Sigmoid colon (tissue), 6 donors: ENCODE measurements at regions not wholly inside any gene's neighbourhood (a gene's known extent, or its start where the extent isn't known, plus 50 kb on each side); places are given as distances from the start of the nearest gene placed in this dataset.
"Not testable (repeated sequence)": the region's sequence is repeated elsewhere in the genome, so short reads cannot be mapped to it uniquely, and the experiment has no call there.

Experiments
- DNase-seq: peaks from one replicate; pipeline ENCODE4 v3.0.0-alpha.2; 2019
- H3K27ac ChIP-seq, 4 donors: fragments of 200-600 bp; sonication (generic); one replicate each; pipeline ENCODE4 v1.5.1; 2016 to 2019; ENCODE audit warnings: mild to moderate bottlenecking in 1 of 4
- H3K27me3 ChIP-seq, 3 donors: fragments of 200-600 bp; sonication (generic); one replicate each; pipeline ENCODE4 v1.5.1; 2019; ENCODE audit warnings: mild to moderate bottlenecking in 1 of 3
- H3K36me3 ChIP-seq, 4 donors: fragments of 200-600 bp; sonication (generic); one replicate each; pipeline ENCODE4 v1.5.1; 2016 to 2019
- H3K4me1 ChIP-seq, 4 donors: fragments of 200-600 bp; sonication (generic); one replicate each; pipeline ENCODE4 v1.5.1; 2017 to 2019
- H3K4me3 ChIP-seq, 4 donors: fragments of 200-600 bp; sonication (generic); one replicate each; pipeline ENCODE4 v1.5.1; 2017 to 2019; ENCODE audit warnings: mild to moderate bottlenecking in 2 of 4, moderate library complexity in 1 of 4
- H3K9me3 ChIP-seq, 4 donors: fragments of 200-600 bp in 3 of 4; sonication (generic) in 3 of 4; one replicate each; pipeline versions ENCODE4 v1.5.1 to v1.6.1; 2013 to 2019
- CTCF ChIP-seq, 4 experiments: fragments of 450-650 bp in 3 of 4; fragments of 200-600 bp in 1 of 4; IDR thresholded peaks; one replicate each; pipeline ENCODE4 v1.5.1; 2016 to 2019; ENCODE audit warnings: antibody characterized with exemption in 4 of 4, mild to moderate bottlenecking in 3 of 4, moderate library complexity in 2 of 4
- EP300 ChIP-seq, 4 donors: sonication (generic); formaldehyde crosslinking; IDR thresholded peaks; one replicate each; pipeline ENCODE4 v1.6.1; 2017; ENCODE audit warnings: antibody characterized with exemption in 4 of 4
- POLR2A ChIP-seq, 2 donors: fragments of 450-650 bp; IDR thresholded peaks; one replicate each; pipeline ENCODE4 v1.6.1; 2016; ENCODE audit warnings: antibody characterized with exemption in 2 of 2, mild to moderate bottlenecking in 2 of 2, moderate library complexity in 2 of 2
- POLR2AphosphoS5 ChIP-seq, 4 donors: sonication (generic); formaldehyde crosslinking; IDR thresholded peaks; one replicate each; pipeline ENCODE4 v1.6.1; 2017; ENCODE audit warnings: antibody characterized with exemption in 4 of 4
- WGBS, 2 donors: extraction: QIAGEN DNeasy Blood & Tissue Kit; methylation state at CpG; one replicate each; pipeline ENCODE4 v1.1.7; 2013; 5-methylcytosine and 5-hydroxymethylcytosine counted together
- intact Hi-C: fragments of 100-400 bp; cut with DNase I; formaldehyde crosslinking; loops from one replicate; pipeline ENCODE4 v1.15.1; 2023
- donor health status: healthy with polysubstance abuse.
- donor health status: healthy.

- H3K4me3 ChIP-seq: no peak overlapping the region
- intact Hi-C loops: no loop called here
- no peaks in the 10 kb centered on the region for H3K27me3 ChIP-seq
- no peaks in the 10 kb centered on the region for H3K4me1 ChIP-seq
- no peak for DNase-seq
- no peak overlapping the region for H3K27ac ChIP-seq
- H3K9me3 ChIP-seq: no peaks in the 10 kb centered on the region
- 63 to 76% methylated on average over 2 of the region's 2 CpGs for WGBS, 2 donors
- TF ChIP-seq POLR2A (IDR thresholded peaks at IDR 0.05) (no peak), POLR2AphosphoS5 (IDR thresholded peaks at IDR 0.05) (no peak), EP300 (IDR thresholded peaks at IDR 0.05) (no peak), CTCF (IDR thresholded peaks at IDR 0.05) (no peak)
- H3K36me3 ChIP-seq: no peaks in the 10 kb centered on the region
Measured at GRCh38 chr2:13819896-13820295, 812.6 kb upstream of the LRATD1 start.

- intact Hi-C loops: no loop called here
- DNase-seq: no peak
- H3K27me3 ChIP-seq: no peaks in the 10 kb centered on the region
- H3K4me1 ChIP-seq: no peaks in the 10 kb centered on the region
- 71 to 72% methylated on average over 4 of the region's 4 CpGs for WGBS, 2 donors
- no peaks in the 10 kb centered on the region for H3K36me3 ChIP-seq
- no peak overlapping the region for H3K27ac ChIP-seq
- no peak overlapping the region for H3K4me3 ChIP-seq
- TF ChIP-seq POLR2A (IDR thresholded peaks at IDR 0.05): no peak
- TF ChIP-seq CTCF (IDR thresholded peaks at IDR 0.05): no peak
- TF ChIP-seq EP300 (IDR thresholded peaks at IDR 0.05): no peak
- no peak for TF ChIP-seq POLR2AphosphoS5 (IDR thresholded peaks at IDR 0.05)
- H3K9me3 ChIP-seq: no peaks in the 10 kb centered on the region
Measured at GRCh38 chr2:13821255-13821880, 811.1 kb upstream of the LRATD1 start.

GRCh38 chr2:13822365-13822764 lies 810.2 kb upstream of the LRATD1 start:
- intact Hi-C loops: no loop called here

GRCh38 chr2:13826314-13826853 lies 806.1 kb upstream of the LRATD1 start:
- Histone ChIP-seq H3K4me1 (no peaks in the 10 kb centered on the region), H3K27me3 (no peaks in the 10 kb centered on the region), H3K9me3 (no peaks in the 10 kb centered on the region), H3K36me3 (no peaks in the 10 kb centered on the region), H3K27ac (no peak overlapping the region), H3K4me3 (no peak overlapping the region)
- 54 to 74% methylated on average over 5 of the region's 5 CpGs for WGBS, 2 donors
- intact Hi-C loops: no loop called here
- no peak for DNase-seq
- TF ChIP-seq EP300 (IDR thresholded peaks at IDR 0.05): no peak
- no peak for TF ChIP-seq POLR2AphosphoS5 (IDR thresholded peaks at IDR 0.05)
- no peak for TF ChIP-seq CTCF (IDR thresholded peaks at IDR 0.05)
- no peak for TF ChIP-seq POLR2A (IDR thresholded peaks at IDR 0.05)

More at GRCh38 chr2:13822365-13822764, 810.2 kb upstream of the LRATD1 start:
- H3K9me3 ChIP-seq: no peaks in the 10 kb centered on the region
- no peaks in the 10 kb centered on the region for H3K36me3 ChIP-seq
- H3K27ac ChIP-seq: no peak overlapping the region
- H3K4me3 ChIP-seq: no peak overlapping the region
- H3K4me1 ChIP-seq: no peaks in the 10 kb centered on the region
- WGBS, 2 donors: 66 to 79% methylated on average over 2 of the region's 2 CpGs
- DNase-seq: no peak
- no peaks in the 10 kb centered on the region for H3K27me3 ChIP-seq
- TF ChIP-seq EP300 (IDR thresholded peaks at IDR 0.05) (no peak), CTCF (IDR thresholded peaks at IDR 0.05) (no peak), POLR2A (IDR thresholded peaks at IDR 0.05) (no peak), POLR2AphosphoS5 (IDR thresholded peaks at IDR 0.05) (no peak)

- H3K9me3 ChIP-seq: no peaks in the 10 kb centered on the region
- H3K27me3 ChIP-seq: no peaks in the 10 kb centered on the region
- DNase-seq: no peak
- no peak overlapping the region for H3K27ac ChIP-seq
- TF ChIP-seq CTCF (IDR thresholded peaks at IDR 0.05) (no peak), EP300 (IDR thresholded peaks at IDR 0.05) (no peak), POLR2AphosphoS5 (IDR thresholded peaks at IDR 0.05) (no peak), POLR2A (IDR thresholded peaks at IDR 0.05) (no peak)
- H3K4me3 ChIP-seq: no peak overlapping the region
- H3K36me3 ChIP-seq: no peaks in the 10 kb centered on the region
- WGBS, 2 donors: 74 to 76% methylated on average over 6 of the region's 6 CpGs
- intact Hi-C loops: no loop called here
- H3K4me1 ChIP-seq: no peaks in the 10 kb centered on the region
Measured at GRCh38 chr2:13858626-13859025, 773.9 kb upstream of the LRATD1 start.

- H3K27me3 ChIP-seq, intact Hi-C loops, H3K4me1 ChIP-seq, DNase-seq, H3K4me3 ChIP-seq, H3K27ac ChIP-seq, H3K36me3 ChIP-seq, H3K9me3 ChIP-seq: not testable (repeated sequence)
Measured at GRCh38 chr2:13868275-13868674, 764.2 kb upstream of the LRATD1 start.
